HEK293T (cell line): ENCODE measurements at regions not wholly inside any gene's neighbourhood (a gene's known extent, or its start where the extent isn't known, plus 50 kb on each side); places are given as distances from the start of the nearest gene placed in this dataset.

Experiments
- CTCF ChIA-PET: fragments of 350-600 bp; formaldehyde crosslinking; extraction: SDS; loops from one replicate; lab custom pipeline; 2021; ENCODE audit warnings: antibody characterized with exemption, inconsistent platforms; lab: Yijun Ruan, JAX
- POLR2A ChIA-PET: fragments of 350-600 bp; formaldehyde crosslinking; extraction: SDS; loops from one replicate; lab custom pipeline; 2020; ENCODE audit warnings: antibody characterized with exemption, inconsistent platforms; lab: Yijun Ruan, JAX
- DNase-seq: peaks from one replicate; pipeline ENCODE4 v3.0.0; 2012; ENCODE audit warnings: mixed read lengths; ENCODE audit errors: extremely low spot score
- ARNT ChIP-seq: fragments of 450-650 bp; IDR thresholded peaks from 2 replicates; pipeline ENCODE4 v1.6.1; 2017; ENCODE audit warnings: mild to moderate bottlenecking
- BHLHE40 ChIP-seq: fragments of 450-650 bp; IDR thresholded peaks from 2 replicates; pipeline ENCODE4 v1.6.1; 2016; ENCODE audit warnings: mild to moderate bottlenecking, moderate library complexity, borderline replicate concordance
- CTBP1 ChIP-seq: fragments of 450-650 bp; IDR thresholded peaks from 2 replicates; pipeline ENCODE4 v1.6.1; 2016; ENCODE audit warnings: borderline replicate concordance
- ELF4 ChIP-seq: fragments of 450-650 bp; IDR thresholded peaks from 2 replicates; pipeline ENCODE4 v1.6.1; 2017; ENCODE audit warnings: antibody characterized with exemption
- FOXA1 ChIP-seq: fragments of 450-650 bp; IDR thresholded peaks from 2 replicates; pipeline ENCODE4 v1.6.1; 2016; ENCODE audit warnings: mild to moderate bottlenecking
- FOXK2 ChIP-seq: fragments of 450-650 bp; IDR thresholded peaks from 2 replicates; pipeline ENCODE4 v1.6.1; 2016; ENCODE audit warnings: mild to moderate bottlenecking
- FOXM1 ChIP-seq: fragments of 450-650 bp; IDR thresholded peaks from 2 replicates; pipeline ENCODE4 v1.6.1; 2017; ENCODE audit warnings: mild to moderate bottlenecking, borderline replicate concordance
- HDGF ChIP-seq: fragments of 450-650 bp; IDR thresholded peaks from 2 replicates; pipeline ENCODE4 v1.6.1; 2017; ENCODE audit warnings: antibody characterized with exemption, borderline replicate concordance
- L3MBTL2 ChIP-seq: fragments of 450-650 bp; conservative IDR thresholded peaks from 2 replicates; pipeline ENCODE4 v1.6.1; 2016; ENCODE audit warnings: mild to moderate bottlenecking
- LEF1 ChIP-seq: fragments of 450-650 bp; IDR thresholded peaks from 2 replicates; pipeline ENCODE4 v1.6.1; 2017; ENCODE audit warnings: mild to moderate bottlenecking, borderline replicate concordance
- NFRKB ChIP-seq: fragments of 450-650 bp; IDR thresholded peaks from 2 replicates; pipeline ENCODE4 v1.6.1; 2016; ENCODE audit warnings: mild to moderate bottlenecking, moderate library complexity
- PKNOX1 ChIP-seq: fragments of 450-650 bp; IDR thresholded peaks from 2 replicates; pipeline ENCODE4 v1.6.1; 2016
- SP1 ChIP-seq: fragments of 450-650 bp; IDR thresholded peaks from 2 replicates; pipeline ENCODE4 v1.6.1; 2017
- SUZ12 ChIP-seq: fragments of 450-650 bp; IDR thresholded peaks from 2 replicates; pipeline ENCODE4 v1.6.1; 2016; ENCODE audit warnings: mild to moderate bottlenecking
- TARDBP ChIP-seq: fragments of 450-650 bp; IDR thresholded peaks from 2 replicates; pipeline ENCODE4 v1.6.1; 2016
- ZNF384 ChIP-seq: fragments of 450-650 bp; IDR thresholded peaks from 2 replicates; pipeline ENCODE4 v1.6.1; 2016

DNA sequence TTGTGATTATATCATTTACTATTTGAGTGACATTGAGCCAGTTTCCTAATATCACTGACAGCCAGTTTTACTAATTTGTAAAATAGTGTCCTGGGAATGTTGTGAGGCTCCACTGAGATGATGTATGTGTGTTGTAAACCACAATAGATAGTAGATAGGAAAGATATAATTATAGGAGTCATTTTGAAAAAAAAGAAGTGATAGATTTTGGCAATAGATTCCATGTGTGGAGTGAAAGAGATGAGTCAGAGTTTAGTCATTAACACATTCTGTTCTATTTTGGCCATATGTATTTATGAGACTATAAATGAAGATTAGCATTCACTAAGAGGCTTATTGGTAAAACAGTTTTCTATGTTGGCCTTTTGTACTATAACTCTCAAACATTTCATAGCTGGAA is 388.2 kb downstream of the FAM170A start:
- CTCF ChIA-PET = no interaction called here
- TF ChIP-seq HDGF = no peak
- no peak for TF ChIP-seq FOXA1
- no peak for TF ChIP-seq NFRKB
- TF ChIP-seq FOXM1 = no peak
- TF ChIP-seq TARDBP = no peak
- no peak for TF ChIP-seq L3MBTL2
- TF ChIP-seq CTBP1 = no peak
- TF ChIP-seq SP1 = no peak
- TF ChIP-seq FOXK2 = no peak
- TF ChIP-seq PKNOX1 = no peak
- no peak for TF ChIP-seq ELF4
- POLR2A ChIA-PET = no interaction called here
- DNase-seq = no peak

GRCh38 chr5:120035181-120035580 is 405.8 kb downstream of the FAM170A start:
- DNase-seq = no peak
- POLR2A ChIA-PET = no interaction called here
- CTCF ChIA-PET = no interaction called here
- TF ChIP-seq ZNF384 (no peak), FOXM1 (no peak), FOXA1 (no peak), LEF1 (no peak), TARDBP (no peak), NFRKB (no peak), BHLHE40 (no peak)

- DNase-seq = no peak
- CTCF ChIA-PET = no interaction called here
- POLR2A ChIA-PET = no interaction called here
- no peak for TF ChIP-seq BHLHE40
- no peak for TF ChIP-seq FOXM1
- no peak for TF ChIP-seq FOXK2
- TF ChIP-seq FOXA1 = no peak
- TF ChIP-seq L3MBTL2 = no peak
- TF ChIP-seq ZNF384 = no peak
- TF ChIP-seq SP1 = no peak
- TF ChIP-seq TARDBP = no peak
- TF ChIP-seq ELF4 = no peak
- no peak for TF ChIP-seq HDGF
- TF ChIP-seq PKNOX1 = no peak
- no peak for TF ChIP-seq LEF1
- no peak for TF ChIP-seq CTBP1
- no peak for TF ChIP-seq SUZ12
- TF ChIP-seq NFRKB = no peak
- no peak for TF ChIP-seq ARNT
Observed at GRCh38 chr5:120035815-120036577, 406.6 kb downstream of the FAM170A start.

- POLR2A ChIA-PET = no interaction called here
- no peak for TF ChIP-seq SP1
- no peak for TF ChIP-seq PKNOX1
- TF ChIP-seq TARDBP = no peak
- CTCF ChIA-PET = no interaction called here
- DNase-seq = no peak
Observed at GRCh38 chr5:120037451-120037850, 408.1 kb downstream of the FAM170A start.

GRCh38 chr5:120039111-120039510 is 409.8 kb downstream of the FAM170A start:
- TF ChIP-seq SP1 (no peak), SUZ12 (no peak), TARDBP (no peak), L3MBTL2 (no peak), FOXM1 (no peak), PKNOX1 (no peak), NFRKB (no peak), ZNF384 (no peak)
- no peak for DNase-seq
- POLR2A ChIA-PET = no interaction called here
- CTCF ChIA-PET = no interaction called here

DNA sequence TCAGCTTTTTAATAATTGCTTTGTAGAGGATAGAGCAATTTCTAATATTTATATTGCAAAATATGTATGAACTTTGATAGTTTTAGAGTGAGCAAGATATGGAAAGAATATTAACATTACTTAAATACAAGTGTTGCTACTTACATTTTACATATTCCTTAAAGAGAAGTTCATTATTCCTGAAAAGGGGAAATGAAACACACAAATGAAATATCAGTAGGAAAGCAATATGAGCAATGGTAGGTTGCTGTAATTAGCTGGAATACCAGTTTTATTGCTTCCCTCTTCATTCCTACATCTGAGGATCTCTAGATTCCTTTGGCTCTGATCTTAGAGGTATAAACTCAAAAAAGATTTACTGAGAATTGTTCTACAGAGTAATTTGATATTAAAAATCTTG is 414.1 kb downstream of the FAM170A start:
- TF ChIP-seq BHLHE40 (no peak), ZNF384 (no peak), ARNT (no peak), FOXM1 (no peak), PKNOX1 (no peak), SP1 (no peak), L3MBTL2 (no peak), CTBP1 (no peak), NFRKB (no peak), SUZ12 (no peak), FOXK2 (no peak), FOXA1 (no peak), TARDBP (no peak), LEF1 (no peak), HDGF (no peak), ELF4 (no peak)
- CTCF ChIA-PET = no interaction called here
- DNase-seq = no peak
- POLR2A ChIA-PET = no interaction called here
